Nephron progenitor cell (in vitro differentiated cells): ENCODE measurements at regions not wholly inside any gene's neighbourhood (a gene's known extent, or its start where the extent isn't known, plus 50 kb on each side); places are given as distances from the start of the nearest gene placed in this dataset.
"Not testable (repeated sequence)": the region's sequence is repeated elsewhere in the genome, so short reads cannot be mapped to it uniquely, and the experiment has no call there.

Experiments used
- DNase-seq: peaks from one replicate; pipeline ENCODE4 v3.0.0; 2021
- H3K27ac Mint-ChIP-seq: 2 replicates; pipeline ENCODE4 v1.8.0; 2021; ENCODE audit warnings: mild to moderate bottlenecking, moderate library complexity, mixed read lengths
- H3K27me3 Mint-ChIP-seq: 2 replicates; pipeline ENCODE4 v1.8.0; 2021; ENCODE audit warnings: mild to moderate bottlenecking, low read depth, mixed read lengths; ENCODE audit not compliant: poor library complexity
- H3K36me3 Mint-ChIP-seq: 2 replicates; pipeline ENCODE4 v1.8.0; 2021; ENCODE audit warnings: low read depth, mixed read lengths
- H3K4me1 Mint-ChIP-seq: 2 replicates; pipeline ENCODE4 v1.8.0; 2021; ENCODE audit warnings: mixed read lengths
- H3K4me3 Mint-ChIP-seq: 2 replicates; pipeline ENCODE4 v1.8.0; 2021; ENCODE audit warnings: mild to moderate bottlenecking, moderate library complexity, mixed read lengths
- H3K9me3 Mint-ChIP-seq: 2 replicates; pipeline ENCODE4 v1.8.0; 2021; ENCODE audit warnings: mild to moderate bottlenecking, moderate library complexity, mixed read lengths

GRCh38 chr15:20069043-20069442 lies 472.6 kb downstream of the GOLGA6L6 start:
- not testable (repeated sequence) for DNase-seq, H3K4me3 Mint-ChIP-seq, H3K4me1 Mint-ChIP-seq, H3K36me3 Mint-ChIP-seq, H3K27me3 Mint-ChIP-seq, H3K27ac Mint-ChIP-seq, H3K9me3 Mint-ChIP-seq

- H3K27ac Mint-ChIP-seq, H3K4me1 Mint-ChIP-seq, H3K4me3 Mint-ChIP-seq, H3K36me3 Mint-ChIP-seq, H3K27me3 Mint-ChIP-seq, DNase-seq: not testable (repeated sequence)
- H3K9me3 Mint-ChIP-seq = peaks cover 12% of the 10 kb centered on the region
Measured at GRCh38 chr15:20066173-20066572, 475.4 kb downstream of the GOLGA6L6 start.

- not testable (repeated sequence) for H3K36me3 Mint-ChIP-seq, H3K4me1 Mint-ChIP-seq, H3K27ac Mint-ChIP-seq, H3K27me3 Mint-ChIP-seq, DNase-seq, H3K4me3 Mint-ChIP-seq
- peaks cover 12% of the 10 kb centered on the region for H3K9me3 Mint-ChIP-seq
Measured at GRCh38 chr15:20065508-20065907, 476.1 kb downstream of the GOLGA6L6 start.

GRCh38 chr15:20063167-20063566 lies 478.4 kb downstream of the GOLGA6L6 start:
- H3K36me3 Mint-ChIP-seq, H3K4me1 Mint-ChIP-seq, H3K27ac Mint-ChIP-seq, DNase-seq, H3K27me3 Mint-ChIP-seq, H3K4me3 Mint-ChIP-seq: not testable (repeated sequence)
- peaks cover 20% of the 10 kb centered on the region for H3K9me3 Mint-ChIP-seq

GRCh38 chr15:20060838-20061237 lies 480.8 kb downstream of the GOLGA6L6 start:
- H3K4me3 Mint-ChIP-seq = not testable (repeated sequence)

GRCh38 chr15:20056871-20057270 lies 484.7 kb downstream of the GOLGA6L6 start:
- not testable (repeated sequence) for H3K27me3 Mint-ChIP-seq, H3K4me3 Mint-ChIP-seq, H3K4me1 Mint-ChIP-seq, H3K36me3 Mint-ChIP-seq, DNase-seq, H3K27ac Mint-ChIP-seq
- H3K9me3 Mint-ChIP-seq = peaks cover 15% of the 10 kb centered on the region

More at GRCh38 chr15:20060838-20061237, 480.8 kb downstream of the GOLGA6L6 start:
- H3K9me3 Mint-ChIP-seq = peaks cover 23% of the 10 kb centered on the region
- not testable (repeated sequence) for H3K27me3 Mint-ChIP-seq, H3K4me1 Mint-ChIP-seq, H3K27ac Mint-ChIP-seq, DNase-seq, H3K36me3 Mint-ChIP-seq

- H3K27ac Mint-ChIP-seq, H3K4me1 Mint-ChIP-seq, DNase-seq, H3K36me3 Mint-ChIP-seq, H3K4me3 Mint-ChIP-seq, H3K27me3 Mint-ChIP-seq: not testable (repeated sequence)
- H3K9me3 Mint-ChIP-seq = peaks cover 15% of the 10 kb centered on the region
Measured at GRCh38 chr15:20055921-20056320, 485.7 kb downstream of the GOLGA6L6 start.

GRCh38 chr15:20048189-20048588 lies 493.4 kb downstream of the GOLGA6L6 start:
- H3K27ac Mint-ChIP-seq, H3K36me3 Mint-ChIP-seq, H3K4me1 Mint-ChIP-seq, H3K4me3 Mint-ChIP-seq, H3K9me3 Mint-ChIP-seq, DNase-seq, H3K27me3 Mint-ChIP-seq: not testable (repeated sequence)

- DNase-seq, H3K27me3 Mint-ChIP-seq, H3K4me1 Mint-ChIP-seq, H3K36me3 Mint-ChIP-seq, H3K27ac Mint-ChIP-seq, H3K4me3 Mint-ChIP-seq, H3K9me3 Mint-ChIP-seq: not testable (repeated sequence)
Measured at GRCh38 chr15:20045165-20045564, 496.4 kb downstream of the GOLGA6L6 start.

GRCh38 chr15:20040691-20041090 lies 500.9 kb downstream of the GOLGA6L6 start:
- H3K4me3 Mint-ChIP-seq, H3K27ac Mint-ChIP-seq, H3K36me3 Mint-ChIP-seq, H3K27me3 Mint-ChIP-seq, DNase-seq, H3K4me1 Mint-ChIP-seq: not testable (repeated sequence)
- H3K9me3 Mint-ChIP-seq = peaks cover 20% of the 10 kb centered on the region

GRCh38 chr15:20025040-20025439 lies 516.6 kb downstream of the GOLGA6L6 start:
- not testable (repeated sequence) for DNase-seq, H3K4me3 Mint-ChIP-seq, H3K4me1 Mint-ChIP-seq, H3K36me3 Mint-ChIP-seq, H3K27ac Mint-ChIP-seq, H3K27me3 Mint-ChIP-seq, H3K9me3 Mint-ChIP-seq

GRCh38 chr15:20022349-20022748 lies 519.3 kb downstream of the GOLGA6L6 start:
- DNase-seq, H3K4me3 Mint-ChIP-seq, H3K27me3 Mint-ChIP-seq, H3K36me3 Mint-ChIP-seq, H3K9me3 Mint-ChIP-seq, H3K4me1 Mint-ChIP-seq, H3K27ac Mint-ChIP-seq: not testable (repeated sequence)

GRCh38 chr15:20021351-20021750 lies 520.2 kb downstream of the GOLGA6L6 start:
- not testable (repeated sequence) for H3K36me3 Mint-ChIP-seq, DNase-seq, H3K9me3 Mint-ChIP-seq, H3K27ac Mint-ChIP-seq, H3K4me3 Mint-ChIP-seq, H3K4me1 Mint-ChIP-seq, H3K27me3 Mint-ChIP-seq

- DNase-seq, H3K27me3 Mint-ChIP-seq, H3K36me3 Mint-ChIP-seq, H3K4me3 Mint-ChIP-seq, H3K27ac Mint-ChIP-seq, H3K4me1 Mint-ChIP-seq, H3K9me3 Mint-ChIP-seq: not testable (repeated sequence)
Measured at GRCh38 chr15:20020588-20020987, 521.0 kb downstream of the GOLGA6L6 start.

GRCh38 chr15:20019758-20020157 lies 521.8 kb downstream of the GOLGA6L6 start:
- H3K27me3 Mint-ChIP-seq, DNase-seq, H3K4me1 Mint-ChIP-seq, H3K9me3 Mint-ChIP-seq, H3K27ac Mint-ChIP-seq, H3K4me3 Mint-ChIP-seq, H3K36me3 Mint-ChIP-seq: not testable (repeated sequence)

GRCh38 chr15:20017581-20017980 lies 524.0 kb downstream of the GOLGA6L6 start:
- not testable (repeated sequence) for H3K9me3 Mint-ChIP-seq, H3K27me3 Mint-ChIP-seq, H3K4me1 Mint-ChIP-seq, H3K27ac Mint-ChIP-seq, DNase-seq, H3K36me3 Mint-ChIP-seq, H3K4me3 Mint-ChIP-seq
